ENCODE measurements at regions not wholly inside any gene's neighbourhood (a gene's known extent, or its start where the extent isn't known, plus 50 kb on each side); places are given as distances from the start of the nearest gene placed in this dataset.
A peak's percentile ranks its signal among the peaks of the same experiment; 100 is the strongest.

- DNase-seq (ENCODE audit: low spot score): no peak
Measured at GRCh38 chr2:37786854-37787253, 115.4 kb upstream of the CDC42EP3 start.

GRCh38 chr2:37788602-37789209, 117.3 kb upstream of the CDC42EP3 start:
- DNase-seq (ENCODE audit: low spot score): no peak

More at GRCh38 chr2:37786854-37787253, 115.4 kb upstream of the CDC42EP3 start:
- Histone ChIP-seq H3K27ac (no peak overlapping the region), H3K4me3 (no peak overlapping the region)
- TF ChIP-seq CTCF (IDR thresholded peaks at IDR 0.05): no peak

GRCh38 chr2:37790019-37790418, 118.6 kb upstream of the CDC42EP3 start:
- H3K4me3 ChIP-seq: no peak overlapping the region
- no peak for DNase-seq (ENCODE audit: low spot score)
- TF ChIP-seq CTCF (IDR thresholded peaks at IDR 0.05): no peak
- H3K27ac ChIP-seq: no peak overlapping the region

More at GRCh38 chr2:37788602-37789209, 117.3 kb upstream of the CDC42EP3 start:
- no peak for TF ChIP-seq CTCF (IDR thresholded peaks at IDR 0.05)
- no peak overlapping the region for H3K4me3 ChIP-seq
- H3K27ac ChIP-seq: no peak overlapping the region

GRCh38 chr2:37790462-37790861, 119.0 kb upstream of the CDC42EP3 start:
- no peak for DNase-seq (ENCODE audit: low spot score)
- H3K27ac ChIP-seq: no peak overlapping the region

GRCh38 chr2:37792366-37792765, 120.9 kb upstream of the CDC42EP3 start:
- Histone ChIP-seq H3K4me3 (no peak overlapping the region), H3K27ac (no peak overlapping the region)
- TF ChIP-seq CTCF (IDR thresholded peaks at IDR 0.05): no peak
- DNase-seq (ENCODE audit: low spot score): no peak

More at GRCh38 chr2:37790462-37790861, 119.0 kb upstream of the CDC42EP3 start:
- no peak for TF ChIP-seq CTCF (IDR thresholded peaks at IDR 0.05)
- no peak overlapping the region for H3K4me3 ChIP-seq

- Histone ChIP-seq H3K27ac (no peak overlapping the region), H3K4me3 (no peak overlapping the region)
- no peak for TF ChIP-seq CTCF (IDR thresholded peaks at IDR 0.05)
- DNase-seq (ENCODE audit: low spot score): no peak
Measured at GRCh38 chr2:37793004-37793403, 121.6 kb upstream of the CDC42EP3 start.

GRCh38 chr2:37794717-37795116, 123.3 kb upstream of the CDC42EP3 start:
- no peak for TF ChIP-seq CTCF (IDR thresholded peaks at IDR 0.05)
- no peak overlapping the region for H3K4me3 ChIP-seq
- H3K27ac ChIP-seq: peak overlapping the region in 1 of 2 donors; percentile 15
- no peak for DNase-seq (ENCODE audit: low spot score)
